ENCODE measurements at regions not wholly inside any gene's neighbourhood (a gene's known extent, or its start where the extent isn't known, plus 50 kb on each side); places are given as distances from the start of the nearest gene placed in this dataset.

- WGBS (ENCODE audit: low lambda C conversion rate, missing lambda C conversion rate): 81% methylated on average over 1 of the region's 1 CpG
- Histone ChIP-seq H3K79me2 (no peaks in the 10 kb centered on the region), H4K20me1 (ENCODE audit: insufficient read depth, poor library complexity, severe bottlenecking) (no peaks in the 10 kb centered on the region), H2AFZ (no peak overlapping the region), H3K36me3 (replicated peaks; ENCODE audit: insufficient read depth, low read depth) (no peaks in the 10 kb centered on the region), H3K4me3 (no peak overlapping the region), H3K27ac (no peak overlapping the region), H3K9me3 (ENCODE audit: low read depth) (no peaks in the 10 kb centered on the region), H3K4me2 (no peak overlapping the region), H3K9me2 (replicated peaks; ENCODE audit: insufficient read depth) (no peaks in the 10 kb centered on the region), H3K27me3 (no peaks in the 10 kb centered on the region), H3K4me1 (ENCODE audit: insufficient read depth) (no peaks in the 10 kb centered on the region)
- TF ChIP-seq CTCF (IDR thresholded peaks at IDR 0.05; ENCODE audit: poor library complexity): no peak
- TF ChIP-seq EZH2 (IDR thresholded peaks at IDR 0.05; ENCODE audit: borderline replicate concordance): no peak
- no peak for TF ChIP-seq EZH2phosphoT487 (IDR thresholded peaks at IDR 0.05; ENCODE audit: low read depth, severe bottlenecking, unreplicated experiment)
- DNase-seq (ENCODE audit: low spot score): no peak
Measured at GRCh38 chr5:162654661-162655405, 587.3 kb downstream of the GABRG2 start.

GRCh38 chr5:162657076-162657475 lies 589.5 kb downstream of the GABRG2 start:
- no peak overlapping the region for H3K4me3 ChIP-seq
- H3K4me2 ChIP-seq: no peak overlapping the region
- peaks cover 4% of the 10 kb centered on the region for H3K9me2 ChIP-seq (replicated peaks; ENCODE audit: insufficient read depth)
- H3K27ac ChIP-seq: no peak overlapping the region
- no peaks in the 10 kb centered on the region for H3K79me2 ChIP-seq
- no peaks in the 10 kb centered on the region for H3K36me3 ChIP-seq (replicated peaks; ENCODE audit: insufficient read depth, low read depth)
- no peaks in the 10 kb centered on the region for H4K20me1 ChIP-seq (ENCODE audit: insufficient read depth, poor library complexity, severe bottlenecking)
- no peak overlapping the region for H2AFZ ChIP-seq
- H3K4me1 ChIP-seq (ENCODE audit: insufficient read depth): no peaks in the 10 kb centered on the region
- DNase-seq (ENCODE audit: low spot score): no peak
- 75% methylated on average over 3 of the region's 3 CpGs for WGBS (ENCODE audit: low lambda C conversion rate, missing lambda C conversion rate)
- H3K9me3 ChIP-seq (ENCODE audit: low read depth): no peaks in the 10 kb centered on the region
- TF ChIP-seq EZH2 (IDR thresholded peaks at IDR 0.05; ENCODE audit: borderline replicate concordance) (no peak), CTCF (IDR thresholded peaks at IDR 0.05; ENCODE audit: poor library complexity) (no peak), EZH2phosphoT487 (IDR thresholded peaks at IDR 0.05; ENCODE audit: low read depth, severe bottlenecking, unreplicated experiment) (no peak)
- no peaks in the 10 kb centered on the region for H3K27me3 ChIP-seq

- H3K36me3 ChIP-seq (replicated peaks; ENCODE audit: insufficient read depth, low read depth): no peaks in the 10 kb centered on the region
- H3K79me2 ChIP-seq: no peaks in the 10 kb centered on the region
- no peak overlapping the region for H3K4me3 ChIP-seq
- peaks cover 4% of the 10 kb centered on the region for H3K9me2 ChIP-seq (replicated peaks; ENCODE audit: insufficient read depth)
- H3K4me1 ChIP-seq (ENCODE audit: insufficient read depth): no peaks in the 10 kb centered on the region
- H3K4me2 ChIP-seq: no peak overlapping the region
- no peaks in the 10 kb centered on the region for H3K9me3 ChIP-seq (ENCODE audit: low read depth)
- no peak overlapping the region for H3K27ac ChIP-seq
- WGBS (ENCODE audit: low lambda C conversion rate, missing lambda C conversion rate): 86% methylated on average over 3 of the region's 3 CpGs
- H3K27me3 ChIP-seq: no peaks in the 10 kb centered on the region
- DNase-seq (ENCODE audit: low spot score): no peak
- TF ChIP-seq EZH2phosphoT487 (IDR thresholded peaks at IDR 0.05; ENCODE audit: low read depth, severe bottlenecking, unreplicated experiment) (no peak), EZH2 (IDR thresholded peaks at IDR 0.05; ENCODE audit: borderline replicate concordance) (no peak), CTCF (IDR thresholded peaks at IDR 0.05; ENCODE audit: poor library complexity) (no peak)
- H4K20me1 ChIP-seq (ENCODE audit: insufficient read depth, poor library complexity, severe bottlenecking): peaks cover 2% of the 10 kb centered on the region
- H2AFZ ChIP-seq: no peak overlapping the region
Measured at GRCh38 chr5:162664846-162665245, 597.3 kb downstream of the GABRG2 start.
